ENCODE measurements at regions not wholly inside any gene's neighbourhood (a gene's known extent, or its start where the extent isn't known, plus 50 kb on each side); places are given as distances from the start of the nearest gene placed in this dataset.

DNA sequence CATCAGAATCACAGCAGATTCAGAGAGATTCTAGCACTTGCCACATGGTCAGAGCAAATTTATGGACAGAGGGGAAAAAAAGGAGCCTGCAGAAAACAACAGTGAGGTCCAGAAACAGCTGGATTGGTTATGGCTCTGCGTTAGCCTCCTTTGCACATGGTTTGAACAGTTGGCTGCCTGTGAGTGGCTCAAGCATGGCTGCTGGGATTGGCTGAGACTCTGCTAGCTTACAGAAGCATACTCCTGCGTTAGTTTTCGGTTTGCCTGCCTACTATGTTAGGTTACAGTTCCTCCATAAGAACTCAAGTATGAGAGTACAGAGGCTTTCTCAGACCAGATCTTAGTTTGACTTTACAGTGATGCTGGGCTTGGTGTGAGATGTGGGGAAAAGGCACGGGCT lies 80.7 kb upstream of the WDR11 start:
- intact Hi-C loops (cut with DNase I): no loop called here
- no peak overlapping the region for H3K4me3 ChIP-seq
- ATAC-seq (no peak), FAIRE-seq (no peak), DNase-seq (no peak)
- H3K27ac ChIP-seq: no peak overlapping the region
- H3K9me3 ChIP-seq: no peaks in the 10 kb centered on the region
- 60 to 64% methylated on average over 4 of the region's 4 CpGs for WGBS, 2 donors
- no peaks in the 10 kb centered on the region for H3K36me3 ChIP-seq
- H3K4me1 ChIP-seq: no peaks in the 10 kb centered on the region
- TF ChIP-seq, protein P1, sequence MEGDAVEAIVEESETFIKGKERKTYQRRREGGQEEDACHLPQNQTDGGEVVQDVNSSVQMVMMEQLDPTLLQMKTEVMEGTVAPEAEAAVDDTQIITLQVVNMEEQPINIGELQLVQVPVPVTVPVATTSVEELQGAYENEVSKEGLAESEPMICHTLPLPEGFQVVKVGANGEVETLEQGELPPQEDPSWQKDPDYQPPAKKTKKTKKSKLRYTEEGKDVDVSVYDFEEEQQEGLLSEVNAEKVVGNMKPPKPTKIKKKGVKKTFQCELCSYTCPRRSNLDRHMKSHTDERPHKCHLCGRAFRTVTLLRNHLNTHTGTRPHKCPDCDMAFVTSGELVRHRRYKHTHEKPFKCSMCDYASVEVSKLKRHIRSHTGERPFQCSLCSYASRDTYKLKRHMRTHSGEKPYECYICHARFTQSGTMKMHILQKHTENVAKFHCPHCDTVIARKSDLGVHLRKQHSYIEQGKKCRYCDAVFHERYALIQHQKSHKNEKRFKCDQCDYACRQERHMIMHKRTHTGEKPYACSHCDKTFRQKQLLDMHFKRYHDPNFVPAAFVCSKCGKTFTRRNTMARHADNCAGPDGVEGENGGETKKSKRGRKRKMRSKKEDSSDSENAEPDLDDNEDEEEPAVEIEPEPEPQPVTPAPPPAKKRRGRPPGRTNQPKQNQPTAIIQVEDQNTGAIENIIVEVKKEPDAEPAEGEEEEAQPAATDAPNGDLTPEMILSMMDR (IDR thresholded peaks at IDR 0.05): no peak
- peaks cover 0 to 4% (median 0%) of the 10 kb centered on the region in 4 donors for H3K27me3 ChIP-seq

GRCh38 chr10:120776442-120776841 lies 74.7 kb upstream of the WDR11 start:
- intact Hi-C loops (cut with DNase I): no loop called here
- no peaks in the 10 kb centered on the region for H3K4me1 ChIP-seq
- no peak overlapping the region for H3K27ac ChIP-seq
- H3K36me3 ChIP-seq: no peaks in the 10 kb centered on the region
- no peak overlapping the region for H3K4me3 ChIP-seq
- ATAC-seq: no peak
- TF ChIP-seq, protein P1 (IDR thresholded peaks at IDR 0.05): no peak
- WGBS, 2 donors: 59 to 81% methylated on average over 1 of the region's 1 CpG
- H3K27me3 ChIP-seq: no peaks in the 10 kb centered on the region
- no peak for FAIRE-seq
- no peak for DNase-seq
- no peaks in the 10 kb centered on the region for H3K9me3 ChIP-seq

DNA sequence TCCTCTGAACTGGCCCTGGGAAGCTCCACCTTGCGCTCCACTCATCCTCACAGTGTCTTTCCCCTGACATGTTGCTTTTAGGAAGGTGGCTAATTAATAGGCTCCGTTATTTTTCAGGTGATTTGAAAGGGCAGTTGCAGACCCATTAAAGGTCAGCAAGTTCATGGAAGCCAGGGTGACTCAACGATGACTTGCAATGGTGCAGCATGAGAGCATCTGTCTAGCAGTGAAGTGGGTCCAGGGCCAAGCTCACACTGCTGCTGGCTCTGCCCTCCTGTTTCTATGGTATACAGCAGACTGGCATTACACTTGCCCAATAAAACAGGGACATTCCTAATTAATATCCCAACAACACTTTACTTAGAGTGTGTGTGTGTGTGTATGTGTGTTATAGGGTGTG lies 68.8 kb upstream of the WDR11 start:
- Histone ChIP-seq H3K4me3 (no peak overlapping the region), H3K36me3 (no peaks in the 10 kb centered on the region), H3K9me3 (no peaks in the 10 kb centered on the region), H3K27ac (no peak overlapping the region), H3K4me1 (no peaks in the 10 kb centered on the region), H3K27me3 (no peaks in the 10 kb centered on the region)
- intact Hi-C loops (cut with DNase I): no loop called here
- 66 to 76% methylated on average over 3 of the region's 3 CpGs for WGBS, 2 donors
- TF ChIP-seq, protein P1 (IDR thresholded peaks at IDR 0.05): no peak
- ATAC-seq (no peak), DNase-seq (no peak), FAIRE-seq (no peak)

DNA sequence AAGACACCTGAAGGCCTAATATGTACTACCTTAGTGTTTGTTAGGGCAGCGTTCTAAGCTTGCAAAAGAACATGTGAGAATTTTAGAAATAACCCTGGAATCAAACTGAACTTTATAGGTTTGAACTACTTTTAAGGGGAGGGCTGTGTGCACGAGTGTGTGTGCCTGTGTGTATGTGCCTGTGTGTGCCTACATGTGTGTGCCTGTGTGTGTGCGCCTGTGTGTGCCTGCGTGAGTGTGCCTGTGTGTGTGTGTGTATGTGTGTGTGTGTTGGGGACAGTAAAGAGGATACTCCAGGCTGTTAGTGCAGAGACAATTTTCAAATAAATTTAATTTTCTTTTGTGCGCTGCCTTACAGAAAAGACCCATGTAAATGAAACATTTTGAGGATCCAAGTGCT lies 68.1 kb upstream of the WDR11 start:
- Histone ChIP-seq H3K36me3 (no peaks in the 10 kb centered on the region), H3K4me3 (no peak overlapping the region), H3K27me3 (no peaks in the 10 kb centered on the region), H3K27ac (no peak overlapping the region), H3K9me3 (no peaks in the 10 kb centered on the region), H3K4me1 (no peaks in the 10 kb centered on the region)
- TF ChIP-seq, protein P1 (IDR thresholded peaks at IDR 0.05): no peak
- ATAC-seq (no peak), DNase-seq (no peak), FAIRE-seq (no peak)
- intact Hi-C loops (cut with DNase I): no loop called here
- 61 to 64% methylated on average over 5 of the region's 5 CpGs for WGBS, 2 donors

- Histone ChIP-seq H3K4me3 (no peak overlapping the region), H3K27me3 (no peaks in the 10 kb centered on the region), H3K9me3 (no peaks in the 10 kb centered on the region), H3K4me1 (no peaks in the 10 kb centered on the region), H3K27ac (no peak overlapping the region), H3K36me3 (no peaks in the 10 kb centered on the region)
- TF ChIP-seq, protein P1 (IDR thresholded peaks at IDR 0.05): no peak
- WGBS, 2 donors: 48 to 68% methylated on average over 6 of the region's 6 CpGs
- ATAC-seq (no peak), DNase-seq (no peak), FAIRE-seq (no peak)
- intact Hi-C loops (cut with DNase I): no loop called here
Observed at GRCh38 chr10:120783867-120784266, 67.3 kb upstream of the WDR11 start.

Measured in pancreas (tissue), 10 donors.